ENCODE measurements at regions not wholly inside any gene's neighbourhood (a gene's known extent, or its start where the extent isn't known, plus 50 kb on each side); places are given as distances from the start of the nearest gene placed in this dataset.

- TF ChIP-seq CTCF (IDR thresholded peaks at IDR 0.05; ENCODE audit: insufficient read depth, low read length, poor library complexity, severe bottlenecking) (no peak), EZH2phosphoT487 (conservative IDR thresholded peaks at IDR 0.05; ENCODE audit: low read length) (no peak)
Measured at GRCh38 chr9:1217076-1217475, 166.9 kb downstream of the DMRT2 start.
